Right lobe of liver (tissue), 4 donors: ENCODE measurements at regions not wholly inside any gene's neighbourhood (a gene's known extent, or its start where the extent isn't known, plus 50 kb on each side); places are given as distances from the start of the nearest gene placed in this dataset.

ENCODE experiments used
- CTCF ChIP-seq, 4 donors: fragments of 200-600 bp in 3 of 4; fragments of 450-650 bp in 1 of 4; IDR thresholded peaks; one replicate each; pipeline versions ENCODE4 v1.5.1 to v1.8.0; 2016 to 2022; ENCODE audit warnings: antibody characterized with exemption in 4 of 4, mild to moderate bottlenecking in 2 of 4
- POLR2A ChIP-seq: fragments of 450-650 bp; IDR thresholded peaks from one replicate; pipeline ENCODE4 v1.6.1; 2017; ENCODE audit warnings: antibody characterized with exemption, mild to moderate bottlenecking
- donor health status: DM: no; HTN: no; CAD: no.
- donor health status: DM: no; HTN: no; CAD: no.
- donor health status: DM: no; HTN: yes; CAD: no.

- TF ChIP-seq CTCF (IDR thresholded peaks at IDR 0.05) (no peak), POLR2A (no peak)
Observed at GRCh38 chr4:36676139-36677050, 395.0 kb downstream of the DTHD1 start.
